Mesothelial cell of epicardium (in vitro differentiated cells): ENCODE measurements at regions not wholly inside any gene's neighbourhood (a gene's known extent, or its start where the extent isn't known, plus 50 kb on each side); places are given as distances from the start of the nearest gene placed in this dataset.

Experiments
- DNase-seq, 2 experiments: peaks; one replicate each; pipeline ENCODE4 v3.0.0; 2021; ENCODE audit warnings: low spot score in 2 of 2; ENCODE audit not compliant: unreplicated experiment in 2 of 2
- H3K27ac Mint-ChIP-seq: 2 replicates; pipeline ENCODE4 v1.8.0; 2021; ENCODE audit warnings: mixed read lengths
- H3K27me3 Mint-ChIP-seq: 2 replicates; pipeline ENCODE4 v1.8.0; 2021; ENCODE audit warnings: low read depth, mixed read lengths
- H3K36me3 Mint-ChIP-seq: 2 replicates; pipeline ENCODE4 v1.8.0; 2021; ENCODE audit warnings: mixed read lengths
- H3K4me1 Mint-ChIP-seq: 2 replicates; pipeline ENCODE4 v1.8.0; 2021; ENCODE audit warnings: mixed read lengths
- H3K4me3 Mint-ChIP-seq: 2 replicates; pipeline ENCODE4 v1.8.0; 2021; ENCODE audit warnings: mild to moderate bottlenecking, moderate library complexity, mixed read lengths
- H3K9me3 Mint-ChIP-seq: 2 replicates; pipeline ENCODE4 v1.8.0; 2021; ENCODE audit warnings: mixed read lengths
- CTCF ChIP-seq: fragments of 200-600 bp; sonication (generic); IDR thresholded peaks from one replicate; pipeline ENCODE4 v1.5.0; 2021; ENCODE audit warnings: antibody characterized with exemption; ENCODE audit not compliant: unreplicated experiment

GRCh38 chr12:84561351-84561750 lies 351.2 kb downstream of the SLC6A15 start:
- H3K4me3 Mint-ChIP-seq = no peak overlapping the region
- peaks cover 2% of the 10 kb centered on the region for H3K36me3 Mint-ChIP-seq
- peaks cover 11% of the 10 kb centered on the region for H3K9me3 Mint-ChIP-seq
- peaks cover 25% of the 10 kb centered on the region for H3K4me1 Mint-ChIP-seq
- no peak overlapping the region for H3K27ac Mint-ChIP-seq
- H3K27me3 Mint-ChIP-seq = no peaks in the 10 kb centered on the region
- no peak for TF ChIP-seq CTCF
- DNase-seq = no peak

DNA sequence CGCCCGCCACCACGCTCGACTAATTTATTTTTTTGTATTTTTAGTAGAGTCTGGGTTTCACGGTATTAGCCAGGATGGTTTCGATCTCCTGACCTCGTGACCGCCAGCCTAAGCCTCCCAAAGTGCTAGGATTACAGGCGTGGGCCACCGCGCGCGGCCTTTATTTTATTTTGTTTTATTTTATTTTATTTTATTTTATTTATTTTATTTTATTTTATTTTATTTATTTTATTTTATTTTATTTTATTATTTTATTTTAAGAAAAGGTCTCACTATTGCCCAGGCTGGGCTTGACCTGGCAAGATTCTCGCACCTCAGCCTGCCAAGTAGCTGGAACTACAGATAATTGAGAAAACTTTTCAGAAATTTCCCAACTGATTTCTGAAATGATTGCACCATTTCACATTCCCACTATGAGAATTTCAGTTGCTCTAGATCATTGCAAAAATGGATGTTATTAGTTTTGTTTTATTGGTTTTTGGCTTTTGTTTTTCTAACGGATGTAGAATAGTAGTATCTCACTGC lies 358.3 kb downstream of the SLC6A15 start:
- peaks cover 5% of the 10 kb centered on the region for H3K4me1 Mint-ChIP-seq
- H3K27ac Mint-ChIP-seq = no peak overlapping the region
- H3K4me3 Mint-ChIP-seq = no peak overlapping the region
- peaks cover 8% of the 10 kb centered on the region for H3K9me3 Mint-ChIP-seq
- no peak for TF ChIP-seq CTCF
- H3K36me3 Mint-ChIP-seq = no peaks in the 10 kb centered on the region
- H3K27me3 Mint-ChIP-seq = no peaks in the 10 kb centered on the region
- no peak for DNase-seq

DNA sequence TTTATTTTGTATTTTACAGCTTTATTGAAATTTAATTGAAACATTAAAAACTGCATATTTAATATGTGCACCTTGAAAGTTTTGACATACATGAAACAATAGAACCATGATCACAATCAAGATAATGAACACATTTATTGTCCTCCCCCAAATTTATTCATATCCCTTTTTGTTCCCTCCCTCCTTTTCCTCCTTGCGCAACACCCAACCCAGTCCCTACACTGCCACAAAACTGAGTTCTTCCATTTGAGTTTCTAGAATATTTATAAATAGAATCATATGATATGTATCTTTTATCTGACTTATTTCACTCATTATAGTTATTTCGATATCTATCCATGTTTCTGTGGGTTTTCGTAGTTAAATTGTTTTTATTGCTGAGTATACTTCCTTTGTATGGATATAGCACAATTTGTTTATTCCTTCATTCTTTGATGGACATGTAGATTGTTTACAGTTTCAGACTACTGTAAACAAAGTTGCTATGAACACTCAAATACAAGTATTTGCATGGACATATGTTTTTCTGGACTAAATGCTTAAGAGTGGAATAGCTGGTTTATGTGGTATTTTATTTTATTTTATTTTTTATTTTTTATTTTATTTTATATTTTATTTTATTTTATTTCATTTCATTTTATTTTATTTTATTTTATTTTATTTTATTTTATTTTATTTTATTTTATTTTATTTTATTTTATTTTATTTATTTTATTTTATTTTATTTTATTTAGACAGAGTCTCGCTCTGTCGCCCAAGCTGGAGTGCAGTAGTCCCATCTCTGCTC lies 359.1 kb downstream of the SLC6A15 start:
- Mint-ChIP-seq H3K27me3 (no peaks in the 10 kb centered on the region), H3K4me3 (no peak overlapping the region), H3K9me3 (peaks cover 8% of the 10 kb centered on the region), H3K27ac (no peak overlapping the region), H3K4me1 (peaks cover 5% of the 10 kb centered on the region), H3K36me3 (no peaks in the 10 kb centered on the region)
- DNase-seq = no peak
- TF ChIP-seq CTCF = no peak

GRCh38 chr12:84551373-84551772 lies 361.2 kb downstream of the SLC6A15 start:
- Mint-ChIP-seq H3K36me3 (no peaks in the 10 kb centered on the region), H3K4me1 (peaks cover 5% of the 10 kb centered on the region), H3K9me3 (peaks cover 19% of the 10 kb centered on the region), H3K4me3 (no peak overlapping the region), H3K27ac (no peak overlapping the region), H3K27me3 (no peaks in the 10 kb centered on the region)
- DNase-seq = no peak
- no peak for TF ChIP-seq CTCF

- Mint-ChIP-seq H3K4me1 (peaks cover 5% of the 10 kb centered on the region), H3K9me3 (peaks cover 23% of the 10 kb centered on the region), H3K27me3 (no peaks in the 10 kb centered on the region), H3K4me3 (no peak overlapping the region), H3K27ac (no peak overlapping the region), H3K36me3 (no peaks in the 10 kb centered on the region)
- no peak for TF ChIP-seq CTCF
- DNase-seq = no peak
Observed at GRCh38 chr12:84550518-84550917, 362.1 kb downstream of the SLC6A15 start.
